B cell (primary cell): ENCODE measurements at regions not wholly inside any gene's neighbourhood (a gene's known extent, or its start where the extent isn't known, plus 50 kb on each side); places are given as distances from the start of the nearest gene placed in this dataset.

Experiments used
- ATAC-seq: fragments of 200-7000 bp; cut with Tn5 transposase; one replicate; pipeline ENCODE4 v1.10.0; 2021; ENCODE audit warnings: low read depth, mild to moderate bottlenecking, moderate number of reproducible peaks, moderate library complexity
- CTCF ChIA-PET: fragments of 350-600 bp; sonication (Branson Sonifier 250); formaldehyde crosslinking; loops from one replicate; lab custom pipeline; 2021; ENCODE audit warnings: antibody characterized with exemption, inconsistent platforms; lab: Charles Lee
- POLR2A ChIA-PET: fragments of 350-600 bp; sonication (Branson Sonifier 250); formaldehyde crosslinking; loops from one replicate; lab custom pipeline; 2021; ENCODE audit warnings: antibody characterized with exemption; lab: Charles Lee
- DNase-seq: peaks from one replicate; pipeline ENCODE4 v3.0.0; 2013
- H2AFZ ChIP-seq: 2 replicates; pipeline ENCODE4 v1.6.1; 2012; ENCODE audit warnings: mild to moderate bottlenecking, low read depth, low read length; ENCODE audit not compliant: insufficient read depth, poor library complexity, severe bottlenecking
- H3K27ac ChIP-seq, 2 donors: 1 replicate in 1 of 2; 2 replicates in 1 of 2; pipeline ENCODE4 v1.5.1; 2012 to 2013; ENCODE audit warnings: low read length in 2 of 2, mild to moderate bottlenecking in 2 of 2, moderate library complexity in 1 of 2
- H3K27me3 ChIP-seq, 4 experiments: fragments of 200-600 bp in 1 of 4; sonication (generic) in 1 of 4; replicated peaks in 1 of 4; 1 replicate in 2 of 4; 2 replicates in 2 of 4; pipeline versions ENCODE4 v1.6.1 to v1.7.0; 2013 to 2016; ENCODE audit warnings: low read length in 3 of 4, mild to moderate bottlenecking in 2 of 4, mixed read lengths in 1 of 4, moderate library complexity in 1 of 4; ENCODE audit not compliant: insufficient read depth in 4 of 4, control insufficient read depth in 3 of 4; ENCODE audit errors: control extremely low read depth in 1 of 4
- H3K36me3 ChIP-seq, 2 experiments: replicated peaks in 1 of 2; 1 replicate in 1 of 2; 2 replicates in 1 of 2; pipeline versions ENCODE4 v1.6.1 to v1.7.1; 2013; ENCODE audit warnings: low read length in 1 of 2; ENCODE audit not compliant: insufficient read depth in 2 of 2, control insufficient read depth in 1 of 2; ENCODE audit errors: control extremely low read depth in 1 of 2, extremely low read depth in 1 of 2
- H3K4me1 ChIP-seq, 2 donors: fragments of 200-600 bp in 1 of 2; sonication (generic) in 1 of 2; 1 replicate in 1 of 2; 2 replicates in 1 of 2; pipeline versions ENCODE4 v1.5.1 to v1.6.1; 2013 to 2017; ENCODE audit warnings: low read length in 2 of 2; ENCODE audit not compliant: control insufficient read depth in 2 of 2, insufficient read depth in 2 of 2
- H3K4me2 ChIP-seq: replicated peaks from 2 replicates; pipeline ENCODE3; 2012; ENCODE audit warnings: mild to moderate bottlenecking, low read depth, low read length; ENCODE audit not compliant: poor library complexity, severe bottlenecking
- H3K4me3 ChIP-seq, 5 experiments: fragments of 200-600 bp in 1 of 5; sonication (generic) in 1 of 5; 1 replicate in 3 of 5; 2 replicates in 2 of 5; pipeline versions ENCODE4 v1.5.1 to v1.7.0; 2011 to 2016; ENCODE audit warnings: low read length in 4 of 5, mild to moderate bottlenecking in 4 of 5, low read depth in 2 of 5, control low read depth in 1 of 5, moderate library complexity in 1 of 5; ENCODE audit not compliant: insufficient read depth in 1 of 5; ENCODE audit errors: control extremely low read depth in 1 of 5, extremely low read depth in 1 of 5
- H3K79me2 ChIP-seq: fragments of 200-600 bp; sonication (generic); one replicate; pipeline ENCODE4 v1.6.0; 2016; ENCODE audit warnings: low read length; ENCODE audit not compliant: control insufficient read depth, insufficient read depth
- H3K9ac ChIP-seq: fragments of 200-600 bp; sonication (generic); 2 replicates; pipeline ENCODE4 v1.6.1; 2017; ENCODE audit warnings: mild to moderate bottlenecking, low read length, moderate library complexity
- H3K9me3 ChIP-seq, 3 donors: one replicate each; pipeline versions ENCODE4 v1.6.1 to v1.7.1; 2013; ENCODE audit warnings: low read length in 2 of 3; ENCODE audit not compliant: control insufficient read depth in 2 of 3, insufficient read depth in 1 of 3; ENCODE audit errors: control extremely low read depth in 1 of 3
- H4K20me1 ChIP-seq: 2 replicates; pipeline ENCODE4 v1.6.0; 2012; ENCODE audit warnings: mild to moderate bottlenecking, low read length; ENCODE audit not compliant: insufficient read depth, control insufficient read depth, poor library complexity, severe bottlenecking
- H3K27ac Mint-ChIP-seq: one replicate; pipeline ENCODE4 v1.8.0; 2021; ENCODE audit warnings: mixed read lengths
- H3K27me3 Mint-ChIP-seq: one replicate; pipeline ENCODE4 v1.8.0; 2021; ENCODE audit warnings: mixed read lengths
- H3K4me1 Mint-ChIP-seq: one replicate; pipeline ENCODE4 v1.8.0; 2021; ENCODE audit warnings: mixed read lengths
- H3K4me3 Mint-ChIP-seq: one replicate; pipeline ENCODE4 v1.8.0; 2021; ENCODE audit warnings: mixed read lengths
- H3K9me3 Mint-ChIP-seq: one replicate; pipeline ENCODE4 v1.8.0; 2022; ENCODE audit warnings: mixed read lengths; ENCODE audit not compliant: insufficient read depth
- EZH2 ChIP-seq: IDR thresholded peaks from 2 replicates; pipeline ENCODE4 v1.6.1; 2012; ENCODE audit warnings: borderline replicate concordance, low read depth, mild to moderate bottlenecking, moderate library complexity, low read length; ENCODE audit not compliant: insufficient read depth, poor library complexity, severe bottlenecking
- WGBS: methylation state at CpG from one replicate; pipeline ENCODE4 v1.1.5; 2013; ENCODE audit warnings: missing lambda C conversion rate; ENCODE audit not compliant: insufficient coverage; 5-methylcytosine and 5-hydroxymethylcytosine counted together
- intact Hi-C: fragments of 100-400 bp; cut with micrococcal nuclease; formaldehyde crosslinking; loops from one replicate; pipeline ENCODE4 v1.10.0; 2022
- TF ChIP-seq, protein P1 (sequence below): fragments of 200-600 bp; IDR thresholded peaks from one replicate; pipeline ENCODE4 v1.8.0; 2022; ENCODE audit warnings: antibody characterized with exemption, mild to moderate bottlenecking

DNA sequence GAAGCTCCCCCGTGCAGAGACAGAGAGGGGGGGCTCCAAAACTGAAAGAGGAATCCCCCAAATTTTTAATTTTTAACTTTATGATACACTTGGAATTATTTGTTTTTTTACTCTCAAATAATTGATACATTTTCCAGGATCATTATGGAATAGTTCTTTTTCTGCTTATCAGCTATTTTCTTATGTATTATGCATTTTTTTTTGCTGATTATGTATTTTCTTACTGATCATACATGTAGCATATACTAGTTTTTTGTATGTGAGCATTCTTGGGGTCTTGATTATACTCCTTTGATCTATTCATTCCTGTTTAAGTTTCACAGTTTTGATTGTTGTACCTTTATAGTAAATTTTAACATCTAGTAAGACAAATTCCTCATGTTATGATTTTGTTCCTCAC is 55.5 kb upstream of the LDHB start:
- no peaks in the 10 kb centered on the region for H3K9me3 ChIP-seq
- WGBS = no CpG with 5 or more reads among the region's 1 CpG

DNA sequence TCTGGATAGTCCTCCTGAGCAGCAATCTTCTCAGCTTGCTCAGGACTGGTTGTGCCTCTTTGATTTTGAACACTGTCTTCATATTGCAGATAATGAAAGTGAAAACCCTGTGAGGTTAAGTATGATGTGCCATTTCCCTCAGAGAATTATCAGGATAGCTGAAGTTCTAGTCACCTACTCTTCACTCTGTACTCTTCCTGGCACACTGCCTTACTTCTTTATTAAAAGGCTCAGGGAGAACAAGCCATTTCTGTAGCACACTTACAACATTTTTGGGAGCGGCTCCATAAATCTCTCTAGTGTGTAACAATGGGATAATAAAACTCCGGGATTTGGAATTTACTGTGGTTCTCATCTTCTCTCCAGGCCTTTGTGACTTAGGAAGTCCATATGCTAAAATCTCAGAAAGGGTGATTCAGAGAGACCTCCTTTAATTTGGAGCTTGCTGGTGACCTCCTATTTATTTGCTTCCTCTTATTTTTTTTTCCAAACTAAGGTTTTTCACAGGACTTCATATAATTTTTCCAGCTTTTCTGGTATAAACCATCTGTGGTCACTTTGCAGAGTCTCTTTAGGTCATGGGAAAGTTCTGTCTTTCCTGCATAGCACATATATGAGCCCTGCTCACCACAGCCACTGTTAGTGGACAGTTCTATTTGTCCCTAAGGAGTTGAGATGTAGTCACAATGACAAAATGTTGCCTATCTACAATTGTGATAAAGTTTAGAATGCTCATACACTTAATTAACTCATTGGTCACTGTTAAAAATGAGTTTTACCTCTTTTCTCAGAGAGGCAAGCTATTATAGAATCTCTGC is 53.5 kb upstream of the LDHB start:
- no peaks in the 10 kb centered on the region for H3K9me3 ChIP-seq
- H3K4me3 ChIP-seq = no peak overlapping the region
- intact Hi-C loops = no loop called here
- H3K4me1 Mint-ChIP-seq = no peaks in the 10 kb centered on the region
- no peaks in the 10 kb centered on the region for H3K4me1 ChIP-seq
- DNase-seq (no peak), ATAC-seq (no peak)
- H3K4me2 ChIP-seq = no peak overlapping the region
- no peak overlapping the region for H2AFZ ChIP-seq
- H3K79me2 ChIP-seq = no peaks in the 10 kb centered on the region
- H3K27ac Mint-ChIP-seq = no peak overlapping the region
- TF ChIP-seq EZH2 = no peak
- TF ChIP-seq, protein P1, sequence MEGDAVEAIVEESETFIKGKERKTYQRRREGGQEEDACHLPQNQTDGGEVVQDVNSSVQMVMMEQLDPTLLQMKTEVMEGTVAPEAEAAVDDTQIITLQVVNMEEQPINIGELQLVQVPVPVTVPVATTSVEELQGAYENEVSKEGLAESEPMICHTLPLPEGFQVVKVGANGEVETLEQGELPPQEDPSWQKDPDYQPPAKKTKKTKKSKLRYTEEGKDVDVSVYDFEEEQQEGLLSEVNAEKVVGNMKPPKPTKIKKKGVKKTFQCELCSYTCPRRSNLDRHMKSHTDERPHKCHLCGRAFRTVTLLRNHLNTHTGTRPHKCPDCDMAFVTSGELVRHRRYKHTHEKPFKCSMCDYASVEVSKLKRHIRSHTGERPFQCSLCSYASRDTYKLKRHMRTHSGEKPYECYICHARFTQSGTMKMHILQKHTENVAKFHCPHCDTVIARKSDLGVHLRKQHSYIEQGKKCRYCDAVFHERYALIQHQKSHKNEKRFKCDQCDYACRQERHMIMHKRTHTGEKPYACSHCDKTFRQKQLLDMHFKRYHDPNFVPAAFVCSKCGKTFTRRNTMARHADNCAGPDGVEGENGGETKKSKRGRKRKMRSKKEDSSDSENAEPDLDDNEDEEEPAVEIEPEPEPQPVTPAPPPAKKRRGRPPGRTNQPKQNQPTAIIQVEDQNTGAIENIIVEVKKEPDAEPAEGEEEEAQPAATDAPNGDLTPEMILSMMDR = no peak
- WGBS = no CpG with 5 or more reads among the region's 2 CpGs
- H3K4me3 Mint-ChIP-seq = no peak overlapping the region
- H3K27me3 Mint-ChIP-seq = peaks cover 13% of the 10 kb centered on the region
- ChIA-PET POLR2A (no interaction called here), CTCF (interaction anchor here (1.2 to 2.7 kb wide), 2 partner anchors 11 to 13 kb away, joined by 5 to 11 read pairs; no protein-coding TSS in a partner anchor)
- peaks cover 0 to 4% (median 0%) of the 10 kb centered on the region in 4 experiments for H3K27me3 ChIP-seq
- no peak overlapping the region for H3K9ac ChIP-seq
- H3K27ac ChIP-seq = no peak overlapping the region
- H3K36me3 ChIP-seq = no peaks in the 10 kb centered on the region
- H4K20me1 ChIP-seq = no peaks in the 10 kb centered on the region
- no peaks in the 10 kb centered on the region for H3K9me3 Mint-ChIP-seq

More for the DNA sequence above, 55.5 kb upstream of the LDHB start:
- no peak overlapping the region for H2AFZ ChIP-seq
- H3K79me2 ChIP-seq = no peaks in the 10 kb centered on the region
- TF ChIP-seq EZH2 = no peak
- no peaks in the 10 kb centered on the region for H3K9me3 Mint-ChIP-seq
- H3K27ac ChIP-seq = no peak overlapping the region
- no peak overlapping the region for H3K27ac Mint-ChIP-seq
- no peak overlapping the region for H3K4me3 Mint-ChIP-seq
- H3K36me3 ChIP-seq = no peaks in the 10 kb centered on the region
- no peaks in the 10 kb centered on the region for H3K4me1 ChIP-seq
- ATAC-seq (no peak), DNase-seq (no peak)
- ChIA-PET POLR2A (no interaction called here), CTCF (no interaction called here)
- H4K20me1 ChIP-seq = no peaks in the 10 kb centered on the region
- peaks cover 0 to 4% (median 0%) of the 10 kb centered on the region in 4 experiments for H3K27me3 ChIP-seq
- H3K9ac ChIP-seq = no peak overlapping the region
- H3K27me3 Mint-ChIP-seq = peaks cover 13% of the 10 kb centered on the region
- no peaks in the 10 kb centered on the region for H3K4me1 Mint-ChIP-seq
- intact Hi-C loops = no loop called here
- no peak overlapping the region for H3K4me2 ChIP-seq
- H3K4me3 ChIP-seq = no peak overlapping the region
